HG03378 (cell line): ENCODE measurements at regions not wholly inside any gene's neighbourhood (a gene's known extent, or its start where the extent isn't known, plus 50 kb on each side); places are given as distances from the start of the nearest gene placed in this dataset.
"Not testable (repeated sequence)": the region's sequence is repeated elsewhere in the genome, so short reads cannot be mapped to it uniquely, and the experiment has no call there.

ENCODE experiments used
- ATAC-seq: cut with Tn5 transposase; IDR thresholded peaks from one replicate; pipeline ENCODE4 v1.9.1; 2021; ENCODE audit warnings: mild to moderate bottlenecking, moderate library complexity; ENCODE audit not compliant: unreplicated experiment

GRCh38 chr18:56445422-56445821 is 193.0 kb downstream of the TXNL1 start:
- ATAC-seq = no peak

GRCh38 chr18:56444201-56444600 is 194.2 kb downstream of the TXNL1 start:
- ATAC-seq = no peak

GRCh38 chr18:56443166-56443907 is 195.1 kb downstream of the TXNL1 start:
- ATAC-seq = no peak

DNA sequence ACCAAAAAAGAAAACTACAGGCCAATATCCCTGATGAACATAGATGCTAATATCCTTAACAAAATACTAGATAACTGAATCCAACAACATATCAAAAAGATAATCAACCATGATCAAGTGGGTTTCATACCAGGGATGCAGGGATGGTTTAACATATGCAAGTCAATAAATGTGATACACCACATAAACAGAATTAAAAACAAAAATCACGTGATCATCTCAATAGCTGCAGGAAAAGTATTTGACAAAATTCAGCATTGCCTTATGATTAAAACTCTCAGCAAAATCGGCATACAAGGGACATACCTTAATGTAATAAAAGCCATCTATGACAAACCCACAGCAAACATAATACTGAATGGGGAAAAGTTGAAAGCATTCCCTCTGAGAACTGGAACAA is 199.9 kb downstream of the TXNL1 start:
- ATAC-seq = not testable (repeated sequence)

DNA sequence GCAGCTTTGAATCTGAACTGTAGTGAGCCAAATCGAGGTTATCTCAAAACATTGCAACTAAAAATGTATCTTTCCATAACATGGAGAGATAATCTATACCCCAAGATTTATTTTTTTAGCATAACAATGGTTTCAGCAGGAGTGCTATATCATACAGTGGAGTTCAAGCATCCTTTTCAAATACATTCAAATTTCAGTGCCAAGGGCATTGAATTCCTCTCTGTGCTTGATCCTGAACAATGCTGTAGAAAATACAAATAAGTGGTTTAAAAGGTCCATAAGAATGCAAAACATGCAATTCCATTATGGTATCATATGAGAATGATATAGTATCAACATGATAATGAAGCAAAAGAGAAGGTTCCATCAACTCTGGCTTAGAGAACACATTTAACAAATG is 201.7 kb downstream of the TXNL1 start:
- no peak for ATAC-seq

DNA sequence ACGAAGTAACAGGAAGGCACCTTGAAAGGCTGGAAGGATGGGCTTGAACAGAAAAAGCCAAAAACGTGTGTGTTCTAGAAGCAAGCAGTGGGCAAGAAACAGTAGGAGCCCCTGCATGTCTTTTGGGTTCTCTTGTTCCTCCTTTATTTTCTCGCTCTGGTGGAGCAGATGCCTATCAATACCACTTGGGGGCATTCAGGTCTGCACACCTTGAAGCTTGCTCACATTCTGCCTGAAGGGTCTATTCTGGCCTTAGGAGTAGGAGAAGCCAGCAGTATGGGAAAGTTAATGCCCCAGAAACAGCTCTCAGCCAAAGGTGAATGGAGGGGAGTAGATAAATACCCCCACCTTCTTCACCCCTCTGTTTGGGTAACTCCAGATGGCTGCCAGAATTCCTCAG is 204.5 kb downstream of the TXNL1 start:
- ATAC-seq = no peak

- ATAC-seq = no peak
These were observed 206.8 kb downstream of the TXNL1 start for GRCh38 chr18:56431551-56431950.

DNA sequence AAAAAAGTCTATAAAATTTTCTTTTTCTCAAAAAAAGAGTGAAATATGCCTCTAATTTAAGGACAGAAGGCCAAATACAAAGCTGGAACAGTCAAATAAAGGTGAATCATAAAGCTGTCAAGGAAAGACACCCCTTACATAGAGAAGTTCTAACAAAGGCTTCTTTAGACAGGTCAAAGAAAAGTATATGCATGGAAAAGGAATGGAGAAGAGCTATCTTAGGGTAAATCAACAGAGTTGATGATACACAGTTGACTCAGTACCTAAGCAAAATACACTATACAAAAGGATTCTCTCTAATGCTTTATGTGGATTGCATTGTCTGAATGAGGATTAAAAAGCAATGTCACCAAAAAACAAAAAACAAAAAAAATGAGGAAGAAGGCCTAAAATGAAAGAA is 214.8 kb downstream of the TXNL1 start:
- ATAC-seq = no peak

GRCh38 chr18:56421647-56422046 is 216.7 kb downstream of the TXNL1 start:
- no peak for ATAC-seq

DNA sequence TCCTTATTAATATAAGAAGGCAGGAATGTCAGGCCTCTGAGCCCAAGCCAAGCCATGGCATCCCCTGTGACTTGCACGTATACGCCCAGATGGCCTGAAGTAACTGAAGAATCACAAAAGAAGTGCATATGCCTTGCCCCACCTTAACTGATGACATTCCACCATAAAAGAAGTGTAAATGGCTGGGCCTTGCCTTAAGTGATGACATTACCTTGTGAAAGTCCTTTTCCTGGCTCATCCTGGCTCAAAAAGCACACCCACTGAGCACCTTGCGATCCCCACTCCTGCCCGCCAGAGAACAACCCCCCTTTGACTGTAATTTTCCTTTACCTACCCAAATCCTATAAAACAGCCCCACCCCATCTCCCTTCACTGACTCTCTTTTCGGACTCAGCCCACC is 217.5 kb downstream of the TXNL1 start:
- not testable (repeated sequence) for ATAC-seq

DNA sequence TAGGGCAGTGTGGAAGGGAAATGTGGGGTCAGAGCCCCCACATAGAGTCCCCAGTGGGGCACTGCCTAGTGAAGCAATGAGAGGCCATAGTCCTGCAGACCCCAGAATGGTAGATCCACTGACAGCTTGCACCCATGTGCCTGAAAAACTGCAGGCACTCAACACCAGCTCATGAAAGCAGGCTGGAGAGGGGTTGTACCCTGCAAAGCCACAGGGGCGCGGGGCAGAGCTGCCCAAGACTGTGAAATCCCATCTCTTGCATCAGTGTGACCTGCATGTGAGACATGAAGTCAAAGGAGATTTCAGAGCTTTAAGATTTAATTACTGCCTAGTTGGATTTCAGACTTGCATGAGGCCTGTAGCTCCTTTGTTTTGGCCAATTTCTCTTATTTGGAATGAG is 224.0 kb downstream of the TXNL1 start:
- no peak for ATAC-seq

GRCh38 chr18:56413862-56414261 is 224.5 kb downstream of the TXNL1 start:
- ATAC-seq = no peak

- ATAC-seq = no peak
These were observed 225.4 kb downstream of the TXNL1 start for GRCh38 chr18:56412951-56413350.

DNA sequence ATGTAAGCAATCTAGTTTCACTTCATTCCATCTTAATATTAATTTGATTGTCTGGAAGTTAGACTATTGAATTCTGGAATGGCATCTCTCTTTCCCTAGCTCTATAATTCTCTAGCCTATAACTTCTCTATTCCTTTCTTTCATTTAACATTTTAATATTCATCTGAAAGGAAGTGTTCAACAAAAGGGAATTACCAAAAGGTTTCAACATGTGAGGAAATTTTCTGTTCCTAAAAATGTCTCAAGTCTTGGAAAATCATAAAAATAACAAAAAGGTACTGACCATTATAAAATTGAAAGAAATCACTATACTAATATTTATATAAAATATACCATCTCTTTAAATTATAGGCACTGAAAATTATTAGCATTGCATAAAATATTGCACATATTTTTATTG is 228.7 kb downstream of the TXNL1 start:
- no peak for ATAC-seq

- ATAC-seq = no peak
These were observed 230.7 kb downstream of the TXNL1 start for GRCh38 chr18:56407646-56408180.

GRCh38 chr18:56402872-56403516 is 235.4 kb downstream of the TXNL1 start:
- ATAC-seq = no peak

- ATAC-seq = no peak
These were observed 244.5 kb downstream of the TXNL1 start for GRCh38 chr18:56393870-56394269.

GRCh38 chr18:56391931-56392590 is 246.3 kb downstream of the TXNL1 start:
- no peak for ATAC-seq

- ATAC-seq = no peak
These were observed 247.8 kb downstream of the TXNL1 start for GRCh38 chr18:56390626-56391025.

DNA sequence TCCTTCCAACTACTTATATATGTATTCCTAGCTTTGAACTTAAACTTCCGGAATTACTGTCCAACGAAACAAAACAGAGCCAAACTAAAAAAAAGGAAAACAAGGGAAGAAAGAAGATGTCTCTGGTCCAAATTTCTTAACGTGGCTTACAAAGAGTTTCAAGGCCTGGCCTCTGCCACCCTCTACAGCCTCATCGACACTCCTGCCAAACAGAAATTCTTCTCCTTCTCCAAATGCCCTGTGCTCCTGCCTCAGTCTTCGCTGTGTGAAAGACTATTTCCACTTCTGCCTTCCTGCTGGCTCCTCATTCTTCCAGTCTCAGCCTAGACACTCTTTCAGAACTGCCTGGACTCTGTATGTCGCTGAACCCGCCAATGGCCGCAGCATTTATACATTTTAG is 249.2 kb downstream of the TXNL1 start:
- ATAC-seq = no peak

- ATAC-seq = no peak
These were observed 249.8 kb downstream of the TXNL1 start for GRCh38 chr18:56388571-56388970.

DNA sequence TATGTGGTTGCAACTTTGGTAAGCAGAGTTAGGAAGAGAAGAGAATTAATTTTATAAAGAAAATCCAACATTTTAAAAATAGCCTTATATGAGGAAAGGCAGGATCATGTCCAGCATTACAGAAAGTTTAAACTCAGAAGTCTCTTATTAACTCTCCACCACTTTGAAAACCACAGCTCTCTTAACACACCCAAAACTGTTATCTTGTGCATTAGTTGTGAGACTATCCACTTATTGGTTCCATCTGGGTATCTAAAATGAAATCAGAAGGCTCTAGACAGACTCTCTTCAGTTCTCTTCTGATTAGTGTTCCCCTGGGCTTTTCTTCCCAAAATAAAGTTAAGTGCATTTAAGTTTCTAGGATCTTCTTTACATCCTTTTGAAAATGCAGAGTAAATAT is 251.5 kb downstream of the TXNL1 start:
- no peak for ATAC-seq
